ENCODE measurements at regions not wholly inside any gene's neighbourhood (a gene's known extent, or its start where the extent isn't known, plus 50 kb on each side); places are given as distances from the start of the nearest gene placed in this dataset.

GRCh38 chr14:44317441-44317746 is 189.7 kb downstream of the FSCB start:
- no peaks in the 10 kb centered on the region for H3K36me3 Mint-ChIP-seq (ENCODE audit: low read depth)
- peaks cover 9% of the 10 kb centered on the region for H3K9me3 Mint-ChIP-seq (ENCODE audit: low read depth)
- peak overlapping the region; percentile 41 for H3K27ac Mint-ChIP-seq (ENCODE audit: unreplicated experiment)
- H3K4me3 Mint-ChIP-seq (ENCODE audit: unreplicated experiment): no peak overlapping the region
- peaks cover 5% of the 10 kb centered on the region for H3K4me1 Mint-ChIP-seq (ENCODE audit: low read depth)
- no peak for TF ChIP-seq CTCF (IDR thresholded peaks at IDR 0.05)
- no peaks in the 10 kb centered on the region for H3K27me3 Mint-ChIP-seq (ENCODE audit: low read depth)
- DNase-seq (ENCODE audit: low spot score): no peak

GRCh38 chr14:44316647-44317440 is 190.2 kb downstream of the FSCB start:
- no peak overlapping the region for H3K4me3 Mint-ChIP-seq (ENCODE audit: unreplicated experiment)
- no peak for TF ChIP-seq CTCF (IDR thresholded peaks at IDR 0.05)
- no peaks in the 10 kb centered on the region for H3K36me3 Mint-ChIP-seq (ENCODE audit: low read depth)
- H3K27ac Mint-ChIP-seq (ENCODE audit: unreplicated experiment): peak overlapping the region; percentile 41
- H3K27me3 Mint-ChIP-seq (ENCODE audit: low read depth): no peaks in the 10 kb centered on the region
- no peak for DNase-seq (ENCODE audit: low spot score)
- peaks cover 5% of the 10 kb centered on the region for H3K4me1 Mint-ChIP-seq (ENCODE audit: low read depth)
- peaks cover 4% of the 10 kb centered on the region for H3K9me3 Mint-ChIP-seq (ENCODE audit: low read depth)

- DNase-seq (ENCODE audit: low spot score): no peak
- no peak overlapping the region for H3K27ac Mint-ChIP-seq (ENCODE audit: unreplicated experiment)
- TF ChIP-seq CTCF (IDR thresholded peaks at IDR 0.05): no peak
- no peaks in the 10 kb centered on the region for H3K9me3 Mint-ChIP-seq (ENCODE audit: low read depth)
- H3K27me3 Mint-ChIP-seq (ENCODE audit: low read depth): peaks cover 13% of the 10 kb centered on the region
- no peaks in the 10 kb centered on the region for H3K36me3 Mint-ChIP-seq (ENCODE audit: low read depth)
- H3K4me3 Mint-ChIP-seq (ENCODE audit: unreplicated experiment): no peak overlapping the region
- H3K4me1 Mint-ChIP-seq (ENCODE audit: low read depth): no peaks in the 10 kb centered on the region
Measured at GRCh38 chr14:44309331-44309730, 197.8 kb downstream of the FSCB start.

- DNase-seq (ENCODE audit: low spot score): no peak
- Mint-ChIP-seq H3K9me3 (ENCODE audit: low read depth) (peaks cover 13% of the 10 kb centered on the region), H3K36me3 (ENCODE audit: low read depth) (no peaks in the 10 kb centered on the region), H3K4me3 (ENCODE audit: unreplicated experiment) (no peak overlapping the region), H3K27ac (ENCODE audit: unreplicated experiment) (no peak overlapping the region), H3K27me3 (ENCODE audit: low read depth) (peaks cover 10% of the 10 kb centered on the region), H3K4me1 (ENCODE audit: low read depth) (no peaks in the 10 kb centered on the region)
- TF ChIP-seq CTCF (IDR thresholded peaks at IDR 0.05): no peak
Measured at GRCh38 chr14:44300916-44301315, 206.2 kb downstream of the FSCB start.

GRCh38 chr14:44297437-44297836 is 209.6 kb downstream of the FSCB start:
- TF ChIP-seq CTCF (IDR thresholded peaks at IDR 0.05): no peak
- H3K36me3 Mint-ChIP-seq (ENCODE audit: low read depth): no peaks in the 10 kb centered on the region
- no peak for DNase-seq (ENCODE audit: low spot score)
- peaks cover 17% of the 10 kb centered on the region for H3K9me3 Mint-ChIP-seq (ENCODE audit: low read depth)
- H3K4me1 Mint-ChIP-seq (ENCODE audit: low read depth): no peaks in the 10 kb centered on the region
- no peak overlapping the region for H3K27ac Mint-ChIP-seq (ENCODE audit: unreplicated experiment)
- H3K27me3 Mint-ChIP-seq (ENCODE audit: low read depth): peaks cover 12% of the 10 kb centered on the region
- H3K4me3 Mint-ChIP-seq (ENCODE audit: unreplicated experiment): no peak overlapping the region

Data from chondrocyte (in vitro differentiated cells).